ENCODE measurements at regions not wholly inside any gene's neighbourhood (a gene's known extent, or its start where the extent isn't known, plus 50 kb on each side); places are given as distances from the start of the nearest gene placed in this dataset.

- H3K9me3 Mint-ChIP-seq (ENCODE audit: unreplicated experiment), result peaks cover 5% of the 10 kb centered on the region
Measured at GRCh38 chr4:23476515-23477090, 413.2 kb downstream of the PPARGC1A start.

DNA sequence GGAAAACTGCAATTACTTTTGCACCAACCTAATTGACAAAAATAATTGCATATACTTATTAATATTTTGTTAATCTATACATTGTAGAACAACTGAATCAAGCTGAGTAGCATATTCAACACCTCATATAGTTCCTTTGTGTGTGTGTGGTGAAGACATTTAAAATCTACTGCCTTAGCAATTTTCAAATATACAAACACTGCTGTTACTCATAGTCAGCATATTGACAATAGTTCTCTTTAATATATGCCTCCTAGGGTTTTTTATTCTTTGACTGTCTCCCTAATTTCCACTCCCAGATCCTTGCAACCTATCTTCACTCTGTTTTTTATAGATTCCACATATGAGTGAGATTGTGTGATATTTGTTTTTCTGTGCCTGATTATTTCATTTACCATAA is 426.8 kb downstream of the PPARGC1A start:
- Mint-ChIP-seq H3K27ac (ENCODE audit: unreplicated experiment) (no peak overlapping the region), H3K36me3 (ENCODE audit: unreplicated experiment) (peaks cover 2% of the 10 kb centered on the region), H3K27me3 (ENCODE audit: unreplicated experiment) (no peaks in the 10 kb centered on the region), H3K4me3 (ENCODE audit: unreplicated experiment) (no peak overlapping the region), H3K9me3 (ENCODE audit: unreplicated experiment) (no peaks in the 10 kb centered on the region), H3K4me1 (ENCODE audit: low read depth, unreplicated experiment) (no peaks in the 10 kb centered on the region)
- DNase-seq, result no peak
- TF ChIP-seq, protein P1, sequence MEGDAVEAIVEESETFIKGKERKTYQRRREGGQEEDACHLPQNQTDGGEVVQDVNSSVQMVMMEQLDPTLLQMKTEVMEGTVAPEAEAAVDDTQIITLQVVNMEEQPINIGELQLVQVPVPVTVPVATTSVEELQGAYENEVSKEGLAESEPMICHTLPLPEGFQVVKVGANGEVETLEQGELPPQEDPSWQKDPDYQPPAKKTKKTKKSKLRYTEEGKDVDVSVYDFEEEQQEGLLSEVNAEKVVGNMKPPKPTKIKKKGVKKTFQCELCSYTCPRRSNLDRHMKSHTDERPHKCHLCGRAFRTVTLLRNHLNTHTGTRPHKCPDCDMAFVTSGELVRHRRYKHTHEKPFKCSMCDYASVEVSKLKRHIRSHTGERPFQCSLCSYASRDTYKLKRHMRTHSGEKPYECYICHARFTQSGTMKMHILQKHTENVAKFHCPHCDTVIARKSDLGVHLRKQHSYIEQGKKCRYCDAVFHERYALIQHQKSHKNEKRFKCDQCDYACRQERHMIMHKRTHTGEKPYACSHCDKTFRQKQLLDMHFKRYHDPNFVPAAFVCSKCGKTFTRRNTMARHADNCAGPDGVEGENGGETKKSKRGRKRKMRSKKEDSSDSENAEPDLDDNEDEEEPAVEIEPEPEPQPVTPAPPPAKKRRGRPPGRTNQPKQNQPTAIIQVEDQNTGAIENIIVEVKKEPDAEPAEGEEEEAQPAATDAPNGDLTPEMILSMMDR (IDR thresholded peaks at IDR 0.05; ENCODE audit: partially characterized antibody, unreplicated experiment), result no peak

More at GRCh38 chr4:23476515-23477090, 413.2 kb downstream of the PPARGC1A start:
- H3K27ac Mint-ChIP-seq (ENCODE audit: unreplicated experiment), result no peak overlapping the region
- H3K4me3 Mint-ChIP-seq (ENCODE audit: unreplicated experiment), result no peak overlapping the region
- TF ChIP-seq, protein P1 (IDR thresholded peaks at IDR 0.05; ENCODE audit: partially characterized antibody, unreplicated experiment), result no peak
- no peaks in the 10 kb centered on the region for H3K27me3 Mint-ChIP-seq (ENCODE audit: unreplicated experiment)
- peaks cover 4% of the 10 kb centered on the region for H3K36me3 Mint-ChIP-seq (ENCODE audit: unreplicated experiment)
- no peak for DNase-seq
- H3K4me1 Mint-ChIP-seq (ENCODE audit: low read depth, unreplicated experiment), result no peaks in the 10 kb centered on the region

- Mint-ChIP-seq H3K27ac (ENCODE audit: unreplicated experiment) (no peak overlapping the region), H3K9me3 (ENCODE audit: unreplicated experiment) (no peaks in the 10 kb centered on the region), H3K4me1 (ENCODE audit: low read depth, unreplicated experiment) (no peaks in the 10 kb centered on the region), H3K4me3 (ENCODE audit: unreplicated experiment) (no peak overlapping the region), H3K27me3 (ENCODE audit: unreplicated experiment) (no peaks in the 10 kb centered on the region), H3K36me3 (ENCODE audit: unreplicated experiment) (no peaks in the 10 kb centered on the region)
- DNase-seq, result no peak
- TF ChIP-seq, protein P1 (IDR thresholded peaks at IDR 0.05; ENCODE audit: partially characterized antibody, unreplicated experiment), result no peak
Measured at GRCh38 chr4:23458054-23458453, 431.8 kb downstream of the PPARGC1A start.

GRCh38 chr4:23456864-23457263 is 433.0 kb downstream of the PPARGC1A start:
- H3K9me3 Mint-ChIP-seq (ENCODE audit: unreplicated experiment), result no peaks in the 10 kb centered on the region
- TF ChIP-seq, protein P1 (IDR thresholded peaks at IDR 0.05; ENCODE audit: partially characterized antibody, unreplicated experiment), result no peak
- no peak overlapping the region for H3K4me3 Mint-ChIP-seq (ENCODE audit: unreplicated experiment)
- DNase-seq, result no peak
- H3K27ac Mint-ChIP-seq (ENCODE audit: unreplicated experiment), result no peak overlapping the region
- no peaks in the 10 kb centered on the region for H3K27me3 Mint-ChIP-seq (ENCODE audit: unreplicated experiment)
- H3K36me3 Mint-ChIP-seq (ENCODE audit: unreplicated experiment), result no peaks in the 10 kb centered on the region
- no peaks in the 10 kb centered on the region for H3K4me1 Mint-ChIP-seq (ENCODE audit: low read depth, unreplicated experiment)

GRCh38 chr4:23455456-23456158 is 434.2 kb downstream of the PPARGC1A start:
- Mint-ChIP-seq H3K4me3 (ENCODE audit: unreplicated experiment) (no peak overlapping the region), H3K27ac (ENCODE audit: unreplicated experiment) (no peak overlapping the region), H3K36me3 (ENCODE audit: unreplicated experiment) (no peaks in the 10 kb centered on the region), H3K27me3 (ENCODE audit: unreplicated experiment) (no peaks in the 10 kb centered on the region), H3K4me1 (ENCODE audit: low read depth, unreplicated experiment) (no peaks in the 10 kb centered on the region), H3K9me3 (ENCODE audit: unreplicated experiment) (no peaks in the 10 kb centered on the region)
- DNase-seq, result no peak
- TF ChIP-seq, protein P1 (IDR thresholded peaks at IDR 0.05; ENCODE audit: partially characterized antibody, unreplicated experiment), result no peak
